ENCODE measurements at regions not wholly inside any gene's neighbourhood (a gene's known extent, or its start where the extent isn't known, plus 50 kb on each side); places are given as distances from the start of the nearest gene placed in this dataset.

GRCh38 chr14:96746101-96746500 lies 51.1 kb upstream of the VRK1 start:
- no peak for TF ChIP-seq CTCF (IDR thresholded peaks at IDR 0.05; ENCODE audit: poor library complexity)
- TF ChIP-seq EZH2 (IDR thresholded peaks at IDR 0.05; ENCODE audit: borderline replicate concordance), result no peak
- no peak for TF ChIP-seq EZH2phosphoT487 (IDR thresholded peaks at IDR 0.05; ENCODE audit: low read depth, severe bottlenecking, unreplicated experiment)

Measured in hepatocyte (in vitro differentiated cells).